HG03175 (cell line): ENCODE measurements at regions not wholly inside any gene's neighbourhood (a gene's known extent, or its start where the extent isn't known, plus 50 kb on each side); places are given as distances from the start of the nearest gene placed in this dataset.
A peak's percentile ranks its signal among the peaks of the same experiment; 100 is the strongest.

Experiments
- ATAC-seq: cut with Tn5 transposase; IDR thresholded peaks from one replicate; pipeline ENCODE4 v1.9.1; 2021; ENCODE audit warnings: mild to moderate bottlenecking, moderate library complexity; ENCODE audit not compliant: unreplicated experiment

DNA sequence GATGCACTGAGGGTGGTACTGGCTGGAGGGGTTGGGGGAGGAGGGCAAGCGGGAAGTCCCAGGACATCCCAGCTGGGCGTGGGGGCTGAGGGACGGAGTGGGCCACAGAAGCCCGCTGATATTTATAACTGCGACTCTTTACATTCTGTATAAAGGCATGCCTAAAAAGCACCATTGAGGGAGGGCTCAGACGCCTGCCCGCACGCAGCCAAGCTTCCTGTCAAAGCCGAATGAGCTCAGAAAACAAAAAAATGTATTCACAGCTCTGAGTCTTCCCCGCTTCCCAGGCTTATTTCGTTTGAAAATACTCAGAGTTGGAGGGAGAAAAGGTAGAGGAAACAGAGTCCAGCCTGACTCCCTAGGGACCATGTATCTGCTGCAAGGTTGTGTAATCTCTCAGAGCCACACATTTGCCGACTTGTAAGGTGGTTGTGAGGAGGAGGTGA lies 170.1 kb upstream of the HAAO start:
- ATAC-seq, result no peak

DNA sequence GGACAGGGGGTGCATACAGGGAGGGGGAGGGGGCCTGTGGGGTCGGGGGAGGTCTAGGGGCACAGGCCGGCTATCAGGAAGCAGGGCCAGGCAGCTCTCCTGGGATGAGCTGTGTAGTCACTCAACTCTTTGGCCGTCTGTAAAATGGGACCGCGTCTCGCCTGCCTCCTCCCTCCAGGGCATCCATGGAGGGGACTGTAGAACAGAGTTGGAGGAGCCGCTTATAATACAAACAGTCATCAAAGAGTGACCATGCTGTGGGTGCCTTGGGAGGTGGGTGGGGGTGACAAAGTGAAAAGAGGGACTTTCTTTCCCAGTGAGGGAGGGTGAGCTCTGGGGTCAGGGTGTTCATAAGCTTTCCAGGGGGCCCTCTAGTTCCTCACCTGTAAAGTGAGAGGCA lies 169.6 kb upstream of the HAAO start:
- no peak for ATAC-seq

DNA sequence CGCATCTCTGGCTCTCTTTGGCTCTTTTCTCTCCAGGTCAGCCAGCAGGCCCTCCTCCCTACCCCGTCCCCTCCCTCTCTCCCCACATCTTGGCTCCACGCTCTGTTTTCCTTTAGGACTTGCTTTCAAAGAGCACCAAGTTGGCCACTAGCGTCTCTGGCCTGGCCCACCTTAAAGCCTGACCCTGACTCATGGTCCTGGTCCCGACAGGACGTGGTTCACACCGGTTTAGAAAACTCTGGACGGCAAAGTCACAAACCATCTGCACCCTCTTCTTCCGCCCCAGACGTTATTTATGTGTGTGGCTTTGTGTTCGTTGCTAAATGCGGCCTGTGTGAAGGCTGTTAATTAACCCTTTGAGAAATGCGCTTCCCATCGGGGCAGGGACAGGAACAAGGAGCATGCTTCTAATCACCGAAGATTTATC lies 169.0 kb upstream of the HAAO start:
- no peak for ATAC-seq

DNA sequence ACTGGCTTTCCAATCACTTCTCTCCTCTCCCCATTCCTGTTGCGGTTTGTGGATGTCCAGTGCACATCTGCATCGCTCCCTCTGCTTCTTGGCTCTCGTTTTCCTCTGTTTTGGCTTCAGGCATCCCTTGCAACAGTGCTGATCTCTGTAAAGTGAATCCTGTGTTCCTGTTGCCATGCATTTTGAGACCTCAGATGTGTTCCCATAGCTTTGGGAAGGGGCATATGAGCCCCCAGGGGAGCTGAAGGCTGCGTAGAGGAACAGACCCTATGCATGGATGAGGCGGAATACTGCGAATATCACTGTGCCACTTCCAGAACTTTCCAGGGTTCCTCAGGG lies 168.4 kb upstream of the HAAO start:
- no peak for ATAC-seq

DNA sequence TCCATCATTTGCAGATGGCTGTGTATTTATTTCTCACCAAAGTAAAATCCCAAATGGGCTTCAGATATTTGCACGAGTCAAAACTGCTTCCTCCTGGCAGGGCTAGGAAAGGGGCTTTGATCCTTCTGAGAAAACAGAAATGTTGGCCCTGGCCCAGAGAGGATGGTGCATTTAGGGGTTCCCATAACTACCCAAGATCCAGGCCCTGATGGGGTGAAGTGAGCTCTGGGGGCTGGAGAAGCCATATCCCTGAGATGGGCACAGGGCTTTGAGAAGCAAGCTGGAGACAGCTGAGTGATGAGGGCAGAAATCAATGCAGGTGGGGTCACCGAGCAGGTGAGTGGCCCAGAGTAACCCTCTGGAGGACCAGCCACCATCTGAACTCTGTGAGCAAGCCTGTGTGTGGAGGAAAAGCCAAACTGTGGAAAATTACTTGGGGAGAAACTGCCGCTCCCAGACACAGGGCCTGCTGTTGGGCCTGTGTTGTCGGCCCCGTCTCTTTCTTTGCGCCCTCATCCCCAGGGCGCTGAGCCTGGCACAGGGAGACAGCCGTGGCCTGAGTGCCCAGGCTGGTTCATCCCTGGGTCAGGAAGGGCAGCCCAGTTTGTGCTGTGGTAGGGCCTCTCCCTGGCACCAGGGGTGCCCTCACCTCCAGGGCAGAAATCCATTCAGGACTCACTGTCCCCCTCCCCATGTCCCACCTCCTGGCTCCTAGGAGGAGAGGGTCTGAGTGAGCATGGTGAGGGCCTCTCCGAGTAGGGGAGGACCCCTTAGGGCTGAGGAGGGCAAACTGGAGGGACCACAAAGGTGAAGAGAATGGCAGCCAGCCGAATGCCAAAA lies 167.8 kb upstream of the HAAO start:
- ATAC-seq, result no peak

DNA sequence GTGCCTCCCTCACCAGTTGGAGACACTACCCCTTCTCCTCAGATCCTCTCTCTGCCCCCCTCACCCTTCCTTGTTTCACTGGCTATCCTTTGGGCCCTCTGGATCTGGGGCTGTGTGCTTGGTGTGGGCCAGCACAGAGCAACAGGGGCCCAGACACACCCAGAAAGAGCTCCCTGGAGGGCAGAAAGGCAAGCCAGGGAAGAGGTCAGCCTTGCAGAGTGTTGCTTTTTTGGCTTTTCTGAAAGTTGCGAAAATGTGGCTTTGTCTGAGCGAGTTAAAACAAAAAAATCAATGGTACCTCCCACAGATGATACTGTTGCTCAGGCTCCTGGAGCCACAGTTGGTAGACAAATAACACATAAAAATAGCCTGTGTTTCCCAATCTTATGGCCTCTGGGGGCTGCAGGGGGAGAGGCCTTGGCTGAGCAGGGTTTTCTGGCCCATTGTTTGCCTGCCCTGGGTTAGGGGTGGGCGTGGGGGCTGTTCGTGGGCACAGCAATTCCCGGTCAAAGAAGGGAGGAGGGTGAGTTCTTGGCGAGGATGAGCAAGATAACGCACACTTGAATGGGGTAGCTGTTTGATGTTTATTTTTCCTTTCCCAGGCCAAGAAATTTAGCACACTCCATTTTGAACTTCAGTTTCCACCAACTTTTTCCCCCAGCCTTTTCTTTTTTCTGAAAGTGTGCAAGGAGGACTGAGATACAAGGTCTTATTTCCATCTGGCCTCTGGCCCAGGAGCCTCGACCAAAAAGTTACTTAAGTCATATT lies 167.0 kb upstream of the HAAO start:
- ATAC-seq, result no peak

DNA sequence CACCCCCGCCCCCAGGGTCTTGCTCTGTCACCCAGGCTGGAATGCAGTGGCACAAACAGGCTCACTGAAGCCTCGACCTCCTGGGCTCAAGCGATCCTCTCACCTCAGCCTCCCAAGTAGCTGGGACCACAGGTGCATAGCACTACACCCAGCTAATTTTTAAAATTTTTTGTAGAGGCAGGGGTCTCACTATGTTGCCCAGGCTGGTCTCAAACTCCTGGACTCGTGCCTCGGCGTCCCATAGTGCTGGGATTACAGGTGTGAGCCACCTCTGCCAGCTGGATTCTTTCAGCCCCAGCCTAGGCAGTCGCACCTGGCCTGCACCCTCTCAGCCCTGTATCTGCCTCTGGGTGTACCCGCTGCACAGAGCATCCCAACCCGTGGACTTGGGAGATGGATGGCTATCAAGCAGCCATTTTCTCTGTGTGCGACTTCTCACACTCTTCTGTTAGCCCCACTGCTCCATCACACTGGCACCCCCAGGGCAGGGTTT lies 166.4 kb upstream of the HAAO start:
- no peak for ATAC-seq

DNA sequence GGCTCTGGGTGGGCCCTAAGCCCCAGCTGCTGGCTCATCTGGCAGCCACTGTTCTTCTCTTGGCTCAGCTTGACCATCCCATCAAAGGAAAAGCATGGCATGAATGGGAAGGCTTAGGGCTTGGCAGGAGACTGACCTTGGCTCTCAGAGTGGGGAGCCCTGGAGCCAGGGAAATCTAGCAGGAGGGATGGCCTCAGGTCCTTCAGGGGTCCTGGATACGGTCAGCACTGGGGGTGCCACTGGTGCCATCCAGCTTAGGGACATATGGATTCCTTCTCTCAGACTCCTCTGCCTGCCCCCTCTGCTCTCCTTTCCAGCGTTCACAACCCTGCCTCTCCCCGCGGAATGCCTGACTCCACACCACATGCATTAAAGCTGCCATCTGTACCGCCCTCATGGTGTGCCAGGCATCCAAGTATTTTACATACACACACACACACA lies 165.5 kb upstream of the HAAO start:
- ATAC-seq, result no peak

DNA sequence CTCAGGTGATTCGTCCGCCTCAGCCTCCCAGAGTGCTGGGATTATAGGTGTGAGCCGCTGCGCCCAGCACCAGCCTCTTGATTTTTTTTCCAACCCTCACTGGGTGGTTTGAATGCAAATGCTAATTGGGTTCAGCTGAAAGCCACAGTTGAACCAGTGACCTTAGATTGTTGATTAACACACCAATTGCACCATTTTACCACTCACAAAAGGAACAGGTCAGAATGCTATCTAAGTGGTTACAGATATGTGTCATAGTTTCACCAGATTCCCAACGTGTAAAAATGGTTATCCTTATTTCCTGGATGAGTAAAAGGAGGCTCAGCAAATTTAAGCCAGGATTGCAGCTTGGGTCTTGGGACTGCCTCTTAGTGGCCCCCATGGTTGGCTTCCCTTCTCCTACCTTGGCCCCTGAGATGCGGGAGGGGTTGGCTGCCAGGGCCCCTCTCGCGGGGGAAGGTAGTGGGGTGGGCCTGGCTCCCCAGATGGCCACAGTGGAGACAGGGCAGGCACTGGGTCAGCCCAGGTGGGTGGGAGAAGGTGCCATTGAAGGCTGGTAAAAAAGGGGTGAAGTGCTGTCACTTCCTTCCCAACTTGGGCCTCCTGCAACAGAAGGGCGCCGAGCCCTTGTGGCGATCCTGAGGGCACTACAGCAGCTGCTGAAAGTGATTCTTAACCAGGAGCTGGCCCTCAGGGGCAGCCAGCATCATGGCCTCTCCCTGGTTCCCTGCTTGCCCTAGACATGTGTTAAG lies 164.9 kb upstream of the HAAO start:
- ATAC-seq, result peak; percentile 64

DNA sequence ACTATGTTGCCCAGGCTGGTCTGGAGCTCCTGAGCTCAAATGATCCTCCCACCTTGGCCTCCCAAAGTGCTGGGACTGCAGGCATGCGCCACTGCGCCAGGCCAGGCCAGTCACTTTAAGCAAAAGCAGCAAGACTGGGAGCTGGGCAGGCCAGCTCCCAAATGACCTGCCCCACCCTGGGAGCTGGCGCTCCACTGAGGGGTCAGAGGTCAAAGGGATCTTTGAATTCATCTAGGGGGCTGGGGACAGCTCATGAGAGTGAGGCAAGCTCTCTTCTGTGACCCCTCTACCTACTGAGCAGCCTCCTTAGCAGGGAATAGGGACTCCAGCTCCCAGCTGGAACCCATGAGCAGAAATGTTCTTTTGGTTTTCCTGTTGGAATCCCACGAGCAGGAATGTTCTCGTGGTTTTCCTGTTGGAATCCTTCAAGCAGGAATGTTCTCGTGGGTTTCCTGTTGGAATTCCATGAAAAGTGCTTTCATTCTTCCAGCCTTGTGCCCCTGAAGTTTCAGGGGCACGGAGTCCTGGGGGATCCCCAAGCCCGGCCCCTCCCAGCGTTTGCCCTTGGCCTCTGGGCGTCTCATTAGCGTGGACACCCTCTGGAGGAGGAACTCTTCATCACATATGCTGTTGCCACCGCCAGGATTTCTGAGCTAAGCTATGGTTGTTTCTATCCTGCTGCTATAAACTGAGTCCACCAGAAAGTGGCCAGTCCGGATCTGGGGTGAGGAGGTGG lies 162.0 kb upstream of the HAAO start:
- ATAC-seq, result no peak

DNA sequence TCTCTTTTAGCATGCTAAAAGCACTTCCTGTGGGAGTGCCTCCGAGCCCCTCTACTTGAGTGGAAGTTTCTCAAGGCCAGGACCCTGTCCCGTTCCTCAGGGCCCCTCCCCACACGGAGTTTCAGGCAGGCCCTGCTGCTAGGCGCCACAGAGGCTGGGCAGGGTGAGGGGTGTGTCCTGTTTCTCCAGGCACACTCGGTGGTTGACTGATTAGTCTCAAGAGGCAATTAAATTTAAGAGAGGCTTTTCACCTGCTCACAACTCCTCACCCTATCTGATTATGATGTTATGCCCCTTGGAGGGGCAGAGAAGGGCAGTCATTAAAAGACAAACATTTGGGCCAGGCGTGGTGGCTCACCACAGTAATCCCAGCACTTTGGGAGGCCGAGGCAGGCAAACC lies 160.8 kb upstream of the HAAO start:
- no peak for ATAC-seq

DNA sequence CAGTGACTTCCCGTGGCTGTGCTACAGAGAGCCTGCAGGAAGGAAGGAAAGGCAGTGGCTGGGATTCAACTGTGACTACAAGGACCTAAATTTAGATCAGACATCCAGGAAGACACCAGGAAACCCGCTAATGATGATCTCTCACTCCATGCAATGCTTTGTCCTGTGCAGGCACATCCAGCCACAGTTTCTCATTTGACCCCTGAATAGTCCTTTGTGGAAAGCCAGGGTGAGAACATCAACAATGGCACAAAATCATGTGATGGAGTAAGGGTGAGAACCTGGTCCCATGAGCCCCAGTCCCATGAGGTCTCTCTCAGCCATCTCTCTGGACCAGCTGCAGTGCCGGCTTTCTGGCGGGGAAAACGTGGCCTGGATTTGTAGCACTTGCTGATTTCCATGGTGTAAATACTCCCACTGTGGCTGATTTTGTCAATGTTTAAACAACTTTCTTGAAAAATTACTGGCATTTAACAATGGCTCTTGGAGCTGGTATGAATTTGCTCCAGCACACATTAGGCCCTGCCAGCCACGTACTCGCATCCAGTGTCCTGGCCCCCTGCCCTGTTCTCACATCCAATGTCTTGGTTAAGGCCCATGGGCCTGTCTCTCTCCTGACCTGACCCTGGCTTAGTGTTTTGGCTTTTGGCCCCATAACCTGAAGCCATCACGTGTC lies 159.0 kb upstream of the HAAO start:
- ATAC-seq, result no peak

DNA sequence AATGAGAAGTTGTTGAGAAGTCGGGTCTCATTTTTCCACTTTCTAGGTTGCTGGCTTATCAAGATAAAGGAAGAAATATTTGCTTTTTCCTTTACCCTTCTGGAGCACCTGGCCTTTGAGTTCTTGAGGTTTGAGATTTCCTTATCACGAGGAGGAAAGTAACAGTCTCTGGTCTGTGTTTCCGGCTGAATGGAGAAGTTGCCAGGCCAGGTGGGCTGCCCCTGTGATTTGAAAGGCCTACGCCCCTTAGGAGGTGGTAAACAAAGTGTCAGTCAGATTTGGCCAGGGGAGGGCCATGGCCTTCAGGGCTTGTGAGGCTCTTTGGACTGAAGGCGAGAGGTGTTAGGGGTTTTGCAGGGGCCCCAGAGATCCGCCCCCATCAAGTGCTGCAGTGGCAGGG lies 156.7 kb upstream of the HAAO start:
- ATAC-seq, result no peak

DNA sequence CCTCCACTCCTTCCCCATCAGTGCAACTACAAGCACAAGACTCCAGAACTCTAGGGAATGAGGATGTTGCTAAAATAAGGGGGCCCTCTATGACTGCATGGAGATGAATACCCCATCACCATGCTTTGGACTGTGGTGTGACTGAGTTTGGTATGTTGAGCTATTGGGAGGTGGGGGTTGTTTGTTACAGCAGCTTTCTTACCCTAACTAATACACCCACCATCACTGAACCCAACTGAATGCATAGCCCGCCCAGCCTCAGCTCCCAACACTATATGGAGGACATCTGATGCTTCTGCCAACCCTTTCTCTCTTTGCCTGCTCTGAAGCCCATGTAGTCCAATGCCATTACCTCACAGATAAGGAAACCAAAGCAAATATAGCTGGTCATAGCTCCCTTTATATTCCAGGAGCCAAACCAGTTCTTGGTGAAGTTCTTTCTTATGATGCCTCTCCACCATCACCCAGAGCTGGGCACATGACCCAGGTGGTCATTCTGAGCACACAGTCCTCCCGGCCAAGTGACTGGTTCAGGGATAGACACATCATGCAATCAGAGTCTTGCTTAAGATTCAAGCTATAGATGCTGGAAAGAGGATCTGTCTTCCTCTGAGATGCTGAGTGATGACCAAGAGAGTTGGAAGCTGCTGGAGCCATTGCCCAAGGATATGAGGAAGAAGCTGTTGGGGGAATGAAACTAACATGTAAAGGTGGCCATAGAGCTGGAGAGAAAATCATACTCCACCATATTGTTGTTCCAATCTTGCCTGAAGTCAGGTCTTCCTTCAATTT lies 155.6 kb upstream of the HAAO start:
- ATAC-seq, result no peak

DNA sequence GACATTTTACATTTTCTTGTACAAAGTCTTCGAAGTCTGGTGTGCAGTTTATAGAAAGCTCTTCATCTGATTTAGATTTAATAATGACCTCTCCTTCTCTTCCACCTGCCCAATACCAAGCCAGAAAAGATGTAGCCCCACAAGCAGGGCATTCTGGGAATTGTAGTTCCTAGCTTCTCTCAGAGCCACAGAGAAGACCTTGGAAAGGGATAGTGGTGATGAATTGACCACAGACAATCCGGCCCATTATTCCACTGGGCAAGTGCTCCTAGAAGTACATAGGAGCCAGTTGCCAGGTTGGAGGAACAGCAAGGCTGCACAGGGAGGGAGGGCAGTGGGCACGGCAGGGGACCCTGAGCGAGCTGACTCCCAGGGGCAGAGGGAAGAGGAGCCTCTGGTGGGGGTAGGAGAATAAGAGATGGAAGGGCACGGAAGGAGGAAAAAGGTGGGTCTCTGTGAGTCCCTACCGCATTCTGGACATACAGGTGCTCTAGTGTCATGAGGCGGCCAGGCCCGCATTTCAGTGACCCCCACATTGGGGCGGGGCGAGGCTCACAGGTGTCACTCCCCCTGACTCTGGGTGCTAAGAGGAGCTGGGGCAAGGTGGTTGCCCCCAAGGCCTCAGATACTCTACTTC lies 152.5 kb upstream of the HAAO start:
- ATAC-seq, result no peak

DNA sequence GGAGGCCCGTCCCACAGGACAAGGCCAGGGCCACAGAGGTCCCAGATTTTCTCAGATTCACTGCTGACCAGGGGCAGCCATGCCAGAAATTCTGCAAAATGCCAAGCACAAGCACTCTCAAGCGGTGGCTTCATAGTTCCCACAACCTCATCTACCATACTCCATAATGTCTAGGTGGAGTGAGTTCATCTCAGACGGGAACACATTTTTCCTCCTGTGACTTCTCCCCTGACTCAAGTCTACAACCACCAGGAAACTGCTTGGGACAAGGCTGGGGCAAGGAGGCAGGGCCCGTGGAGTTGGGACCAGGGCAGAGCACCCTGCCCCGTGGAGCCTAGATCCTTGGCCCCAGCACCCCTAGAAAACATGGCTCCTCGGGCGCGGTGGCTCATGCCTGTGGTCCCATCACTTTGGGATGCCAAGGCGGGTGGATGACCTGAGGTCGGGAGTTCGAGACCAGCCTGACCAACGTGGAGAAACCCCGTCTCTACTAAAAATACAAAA lies 150.7 kb upstream of the HAAO start:
- no peak for ATAC-seq

DNA sequence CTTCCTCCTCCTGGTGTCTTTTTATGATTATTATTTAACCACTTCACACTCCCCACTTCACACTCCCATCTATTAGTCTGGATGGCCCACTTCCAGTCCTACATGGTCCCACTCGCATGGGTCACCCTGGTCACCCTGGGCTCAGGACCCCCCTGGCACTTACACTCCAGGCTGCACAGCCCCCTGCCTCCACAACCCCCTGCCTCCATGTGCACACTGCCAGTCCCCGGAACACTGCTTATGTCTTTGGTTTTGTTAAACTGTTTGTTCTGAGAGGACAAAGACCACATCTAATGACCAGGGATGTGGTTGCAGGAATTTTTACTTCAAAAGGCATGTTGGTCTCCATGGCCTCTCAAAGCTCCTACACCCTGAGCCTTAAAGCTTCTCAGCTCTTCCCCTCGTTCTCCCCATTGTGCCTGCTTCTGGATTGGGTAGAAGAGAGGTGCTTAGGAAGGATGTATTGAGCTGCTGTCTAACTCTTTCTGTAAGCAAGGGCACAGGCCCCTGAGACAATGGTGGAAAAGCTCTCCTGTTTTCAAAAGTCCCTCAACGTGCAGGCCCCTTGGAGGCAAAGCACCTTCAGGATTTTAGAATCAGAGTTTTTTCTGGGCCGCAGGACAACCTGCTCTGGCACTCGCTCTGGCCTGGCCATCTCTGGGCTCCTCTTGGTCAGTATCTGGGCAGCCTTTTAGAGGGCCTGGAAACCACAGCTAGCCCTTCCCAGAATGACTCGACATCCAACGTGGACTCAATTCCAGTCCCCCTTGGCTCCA lies 150.0 kb upstream of the HAAO start:
- ATAC-seq, result no peak

DNA sequence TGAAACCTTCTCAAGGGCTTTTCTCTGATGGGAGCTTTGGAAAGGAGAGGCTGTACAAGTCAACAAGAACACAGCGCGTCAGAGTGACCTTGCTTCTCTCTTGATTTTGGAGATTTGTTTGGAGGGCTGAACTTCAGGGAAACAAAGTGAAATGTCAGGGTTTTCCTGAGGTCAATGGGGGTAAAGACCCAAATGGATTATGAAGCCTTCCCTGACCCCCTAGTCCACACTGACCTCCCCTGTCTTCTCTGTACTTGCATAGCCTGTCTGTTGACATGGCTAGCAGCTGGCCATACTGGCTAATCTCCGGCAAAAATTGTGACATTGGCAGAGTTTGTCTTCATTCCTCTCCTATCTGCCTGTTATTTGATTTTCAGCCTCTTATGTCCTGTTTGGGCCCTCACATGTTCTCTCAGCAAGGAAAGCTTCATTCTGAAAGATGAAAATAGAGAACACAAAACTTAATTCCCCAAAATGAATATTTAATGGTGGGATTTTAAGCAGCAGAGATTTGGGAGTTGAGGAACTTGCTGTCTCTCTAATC lies 149.3 kb upstream of the HAAO start:
- ATAC-seq, result no peak
